ENCODE measurements at regions not wholly inside any gene's neighbourhood (a gene's known extent, or its start where the extent isn't known, plus 50 kb on each side); places are given as distances from the start of the nearest gene placed in this dataset.
A peak's percentile ranks its signal among the peaks of the same experiment; 100 is the strongest.

GRCh38 chr1:164320790-164321731 is 237.9 kb upstream of the PBX1 start:
- no peaks in the 10 kb centered on the region; the same call in 1 of the 2 replicates for H3K27me3 ChIP-seq (ENCODE audit: control insufficient read depth, insufficient read depth, low read length)
- BruUV-seq (replicated peaks): no TSS peak
- no peak overlapping the region for H3K27ac ChIP-seq (ENCODE audit: low read length)
- H3K4me1 ChIP-seq (ENCODE audit: control insufficient read depth, insufficient read depth, low read length): peaks cover 3% of the 10 kb centered on the region; the same call in 1 of the 2 replicates
- no peaks in the 10 kb centered on the region for H3K36me3 ChIP-seq (ENCODE audit: control insufficient read depth, insufficient read depth, low read length)
- TF ChIP-seq SIN3A (IDR thresholded peaks at IDR 0.05; ENCODE audit: borderline replicate concordance, insufficient read depth, low read depth, low read length) (no peak), REST (IDR thresholded peaks at IDR 0.05; ENCODE audit: insufficient read depth in 1 of 2, low read depth in 2 of 2, low read length in 1 of 2) (no peak), POLR2AphosphoS5 (IDR thresholded peaks at IDR 0.05; ENCODE audit: low read depth, low read length) (no peak), TCF7L2 (IDR thresholded peaks at IDR 0.05; ENCODE audit: low read depth, low read length) (no peak), CTCF (IDR thresholded peaks at IDR 0.05) (no peak)
- ATAC-seq (peak; percentile 65; the same call in 1 of the 2 replicates), DNase-seq (ENCODE audit: low read depth, low spot score) (no peak)
- ChIA-PET CTCF (no interaction called here), POLR2A (no interaction called here)
- H3K4me3 ChIP-seq (ENCODE audit: low read depth in 2 of 2, low read length in 2 of 2): peak overlapping the region; percentile 7 to 24; a peak in 1 of 4 replicates
- in situ Hi-C loops (cut with HindIII; ENCODE audit: low pct_unique_long_range_greater_than_20kb, low sequenced_read_pairs): no loop called here
- intact Hi-C loops (cut with micrococcal nuclease; ENCODE audit: unreplicated experiment): no loop called here
- no peaks in the 10 kb centered on the region for H3K9me3 ChIP-seq (ENCODE audit: control insufficient read depth, insufficient read depth, low read depth, low read length)

GRCh38 chr1:164325786-164326185 is 233.2 kb upstream of the PBX1 start:
- TF ChIP-seq CTCF (IDR thresholded peaks at IDR 0.05) (no peak), POLR2AphosphoS5 (IDR thresholded peaks at IDR 0.05; ENCODE audit: low read depth, low read length) (no peak), REST (IDR thresholded peaks at IDR 0.05; ENCODE audit: insufficient read depth in 1 of 2, low read depth in 2 of 2, low read length in 1 of 2) (no peak), TCF7L2 (IDR thresholded peaks at IDR 0.05; ENCODE audit: low read depth, low read length) (no peak), SIN3A (IDR thresholded peaks at IDR 0.05; ENCODE audit: borderline replicate concordance, insufficient read depth, low read depth, low read length) (no peak)
- no peak overlapping the region for H3K4me3 ChIP-seq (ENCODE audit: low read depth in 2 of 2, low read length in 2 of 2)
- CTCF ChIA-PET: no interaction called here

More at GRCh38 chr1:164325786-164326185, 233.2 kb upstream of the PBX1 start:
- Histone ChIP-seq H3K4me1 (ENCODE audit: control insufficient read depth, insufficient read depth, low read length) (peaks cover 2% of the 10 kb centered on the region; the same call in 1 of the 2 replicates), H3K36me3 (ENCODE audit: control insufficient read depth, insufficient read depth, low read length) (no peaks in the 10 kb centered on the region), H3K27ac (ENCODE audit: low read length) (no peak overlapping the region), H3K27me3 (ENCODE audit: control insufficient read depth, insufficient read depth, low read length) (no peaks in the 10 kb centered on the region), H3K9me3 (ENCODE audit: control insufficient read depth, insufficient read depth, low read depth, low read length) (no peaks in the 10 kb centered on the region)
- POLR2A ChIA-PET: no interaction called here
- BruUV-seq (replicated peaks): no TSS peak
- in situ Hi-C loops (cut with HindIII; ENCODE audit: low pct_unique_long_range_greater_than_20kb, low sequenced_read_pairs) (no loop called here), intact Hi-C loops (cut with micrococcal nuclease; ENCODE audit: unreplicated experiment) (no loop called here)
- no peak for ATAC-seq
- DNase-seq (ENCODE audit: low read depth, low spot score): no peak
